Activated CD8-positive, alpha-beta memory T cell treated with anti-CD3 and anti-CD28 coated beads, Interleukin-2, amount 50 U/mL, for 4 hours (primary cell): ENCODE measurements at regions not wholly inside any gene's neighbourhood (a gene's known extent, or its start where the extent isn't known, plus 50 kb on each side); places are given as distances from the start of the nearest gene placed in this dataset.

Source experiments
- DNase-seq: peaks from one replicate; pipeline ENCODE4 v3.0.0-alpha.2; 2020

DNA sequence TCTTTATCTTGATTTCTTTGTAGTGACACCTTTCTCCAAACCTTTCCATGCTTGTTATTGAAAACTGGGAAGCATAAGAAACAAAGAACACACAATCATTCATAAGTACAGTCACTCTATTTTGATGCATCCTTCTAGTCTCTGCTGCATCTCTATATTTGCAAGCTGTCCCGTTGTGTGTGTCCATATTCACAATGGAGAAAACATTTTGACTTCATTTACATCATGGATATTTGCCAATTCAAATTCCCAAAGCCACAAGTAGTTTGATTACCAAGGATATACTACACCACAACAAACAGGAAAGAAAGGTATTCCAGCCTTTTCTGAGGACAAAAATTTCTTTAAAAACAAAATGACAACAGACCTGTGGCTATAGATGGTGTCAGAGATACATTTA, 673.8 kb downstream of the STIM2 start:
- DNase-seq: no peak

DNA sequence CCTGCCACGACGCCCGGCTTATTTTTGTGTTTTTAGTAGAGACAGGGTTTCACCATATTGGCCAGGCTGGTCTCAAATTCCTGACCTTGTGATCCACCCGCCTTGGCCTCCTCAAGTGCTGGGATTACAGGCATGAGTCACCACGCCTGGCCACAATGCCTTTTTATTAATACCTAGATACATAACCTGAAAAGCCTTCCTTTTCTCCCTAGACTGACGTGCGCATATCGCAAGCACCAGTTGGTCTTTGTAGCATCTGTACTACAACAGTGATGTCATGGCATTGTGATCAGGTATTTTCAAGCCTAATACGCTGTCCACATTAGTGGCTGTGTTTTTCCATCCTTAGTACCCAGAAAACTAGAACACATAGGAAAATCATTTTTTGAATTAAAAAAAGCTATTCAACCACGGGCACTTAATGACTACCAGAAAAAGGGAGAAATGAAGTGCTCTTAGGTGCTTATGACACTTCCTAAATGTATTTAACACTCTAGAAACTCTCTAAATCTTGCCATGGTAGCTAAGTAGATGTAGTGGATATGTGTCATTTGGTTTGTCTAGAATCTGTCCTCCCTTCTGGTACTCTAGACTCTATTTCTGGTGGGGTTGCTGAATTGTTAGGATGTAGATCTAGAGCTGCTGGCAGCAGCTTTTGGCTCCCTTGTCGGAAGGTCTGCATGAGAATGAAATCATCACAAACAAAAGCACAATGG, 707.8 kb downstream of the STIM2 start:
- DNase-seq: no peak

DNA sequence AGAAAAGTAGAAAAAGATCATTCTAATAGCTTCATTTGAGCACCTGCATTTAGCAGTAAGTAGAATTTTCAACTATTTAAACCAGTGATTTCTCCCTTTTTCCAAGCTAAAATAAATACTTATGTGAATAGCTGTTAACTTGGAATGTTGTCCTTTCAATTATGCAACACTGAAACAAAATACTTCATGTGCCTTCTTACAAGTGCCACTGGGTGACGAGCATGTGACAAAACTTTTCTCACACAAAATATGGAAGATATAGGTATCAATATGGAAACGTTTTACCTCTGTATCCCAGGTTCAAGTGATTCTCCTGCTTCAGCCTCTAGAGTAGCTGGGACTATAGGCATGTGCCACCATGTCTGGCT, 708.3 kb downstream of the STIM2 start:
- no peak for DNase-seq

GRCh38 chr4:27574743-27575142, 714.1 kb downstream of the STIM2 start:
- no peak for DNase-seq

DNA sequence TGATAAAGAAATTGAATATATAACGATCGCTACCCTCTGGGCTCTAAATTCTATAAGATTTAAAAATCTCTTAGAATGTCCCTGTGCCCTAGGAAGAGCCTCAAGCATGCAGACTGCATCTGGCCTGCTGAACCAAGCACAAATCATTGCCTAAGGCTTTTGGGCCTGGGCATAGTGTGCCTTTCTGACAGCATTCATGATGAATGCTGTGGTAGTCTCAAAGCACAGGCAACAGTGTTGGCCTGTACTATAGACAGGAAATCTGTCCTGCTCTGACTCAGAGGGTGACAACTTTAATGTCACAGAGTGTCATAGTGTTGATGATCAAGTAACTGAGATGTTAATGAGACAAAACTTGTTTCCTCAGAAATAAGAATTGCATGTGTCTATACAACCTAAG, 717.3 kb downstream of the STIM2 start:
- no peak for DNase-seq

DNA sequence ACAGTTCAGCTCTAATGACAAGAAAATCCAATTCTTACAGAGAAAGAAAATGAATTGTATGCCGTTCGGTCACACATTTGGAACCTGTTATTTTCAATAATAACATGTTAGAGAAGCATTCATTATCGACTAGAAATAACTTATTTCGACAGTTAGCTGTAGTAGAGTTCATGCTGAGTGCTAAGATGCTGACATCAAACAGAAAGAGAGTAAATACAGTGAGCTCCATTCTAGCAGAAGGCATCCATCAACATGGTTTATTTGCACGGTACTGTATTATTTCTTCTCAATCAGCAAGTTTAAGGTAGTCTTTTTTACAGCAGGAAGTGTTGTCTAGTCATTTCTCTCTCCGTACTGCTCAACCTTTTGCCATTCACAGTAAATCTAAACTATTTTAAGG, 732.1 kb downstream of the STIM2 start:
- DNase-seq: no peak

DNA sequence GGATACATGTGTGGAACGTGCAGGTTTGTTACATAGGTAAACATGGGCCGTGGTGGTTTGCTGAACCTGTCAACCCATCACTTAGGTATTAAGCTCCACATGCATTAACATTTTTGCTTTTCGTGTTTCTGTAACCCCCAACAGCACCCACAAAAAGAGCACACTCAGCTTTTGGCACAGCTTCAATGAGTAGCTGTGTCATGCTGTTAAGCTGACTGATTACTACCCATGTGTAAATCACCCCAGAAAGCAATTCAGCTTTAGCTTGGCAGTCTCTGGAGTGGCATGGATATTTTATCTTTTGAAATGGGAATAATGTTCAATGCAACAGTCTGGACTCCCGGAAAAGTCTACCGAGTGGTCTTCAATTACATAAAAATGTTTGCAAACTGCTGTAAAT, 734.3 kb downstream of the STIM2 start:
- DNase-seq: no peak

GRCh38 chr4:27595571-27596360, 735.1 kb downstream of the STIM2 start:
- DNase-seq: no peak

DNA sequence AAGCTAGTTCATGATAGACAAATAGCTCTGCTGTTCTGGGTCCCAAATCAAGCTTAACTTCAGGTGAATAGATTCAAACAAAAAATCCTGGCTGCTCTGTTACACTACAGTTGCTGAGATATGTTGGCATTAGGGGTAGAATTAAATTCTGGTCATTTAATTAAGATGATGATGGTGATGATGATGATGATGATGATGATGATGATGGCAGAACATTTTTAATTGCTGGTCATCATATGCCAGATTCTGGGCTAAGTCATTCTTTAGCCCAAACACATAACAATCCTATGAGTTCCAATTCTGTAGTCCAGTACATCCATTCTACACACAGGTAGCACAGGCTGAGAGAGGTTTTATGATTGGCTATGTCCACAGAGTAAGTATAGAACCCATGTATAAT, 741.5 kb downstream of the STIM2 start:
- no peak for DNase-seq

DNA sequence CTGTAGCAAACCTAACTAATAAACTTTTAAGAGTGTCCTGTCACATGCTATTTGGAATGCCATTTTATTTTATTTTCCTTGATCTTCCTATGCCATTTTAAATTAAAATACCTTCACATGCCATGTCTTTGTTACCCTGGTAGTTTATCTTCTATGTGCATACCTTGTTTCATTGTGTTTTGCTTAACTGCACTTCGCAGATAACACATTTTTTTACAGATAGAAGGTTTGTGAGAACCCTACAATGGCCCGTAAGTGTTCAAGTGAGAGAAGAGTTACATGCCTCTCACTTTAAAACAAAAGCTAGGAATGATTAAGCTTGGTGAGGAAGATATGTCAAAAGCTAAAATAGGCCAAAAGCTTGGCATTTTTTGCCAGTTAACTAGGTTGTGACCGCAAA, 744.1 kb downstream of the STIM2 start:
- no peak for DNase-seq

DNA sequence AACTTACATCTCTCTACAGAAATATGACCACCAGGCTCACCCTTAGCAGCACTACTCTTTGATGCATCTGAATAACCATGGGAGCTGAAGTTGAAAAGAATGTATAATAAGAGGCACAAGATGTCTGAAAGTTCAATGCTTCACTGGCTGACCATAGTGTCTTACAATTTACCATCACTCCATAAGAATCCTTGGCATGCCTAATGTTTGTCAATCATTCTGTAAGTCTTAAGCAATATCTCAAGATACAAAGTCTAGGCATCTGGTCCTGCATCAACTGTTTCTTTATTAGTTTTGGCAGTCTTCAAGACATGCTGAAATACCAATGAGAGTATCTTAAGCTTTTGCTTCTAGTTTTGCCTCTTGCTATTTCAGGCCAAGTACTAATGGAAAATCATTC, 755.5 kb downstream of the STIM2 start:
- DNase-seq: no peak

DNA sequence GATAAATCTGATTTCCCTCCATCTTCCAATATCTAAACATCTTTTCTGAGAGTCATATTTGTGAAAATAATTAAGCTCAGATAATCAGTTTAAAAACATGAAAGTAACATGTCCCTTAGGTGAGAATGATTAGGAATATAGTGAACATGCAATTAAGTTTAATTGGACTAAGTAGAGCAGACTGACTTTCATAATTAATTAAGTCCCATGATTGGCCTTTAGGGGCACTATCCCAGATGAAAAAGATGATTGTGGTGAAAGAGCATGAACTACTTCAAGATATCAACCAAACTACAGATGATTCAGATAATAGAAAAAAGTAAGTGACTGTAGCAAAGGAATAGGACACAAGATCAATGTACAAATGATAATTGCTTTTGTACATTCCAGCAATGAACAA, 758.8 kb downstream of the STIM2 start:
- DNase-seq: no peak

GRCh38 chr4:27620886-27621285, 760.2 kb downstream of the STIM2 start:
- DNase-seq: no peak

DNA sequence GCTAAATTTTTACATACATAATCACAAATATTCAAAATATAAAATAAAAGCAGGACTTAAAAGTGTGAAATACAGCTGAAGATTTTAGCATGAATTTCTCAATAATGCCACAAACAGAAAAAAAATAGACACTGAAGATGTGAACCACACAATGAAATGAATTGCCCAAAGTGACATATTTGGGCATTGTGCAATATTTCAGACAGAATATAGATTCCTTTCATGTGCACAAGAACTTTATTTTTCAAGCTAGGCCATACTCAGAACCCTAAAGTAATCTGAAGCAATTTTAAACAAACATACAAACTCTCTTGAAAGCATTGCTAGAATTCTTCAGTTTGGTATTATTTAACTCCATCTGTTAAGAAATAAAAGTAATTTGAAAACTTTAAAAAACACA, 764.1 kb downstream of the STIM2 start:
- no peak for DNase-seq

- no peak for DNase-seq
Measured at GRCh38 chr4:27628609-27629008, 768.0 kb downstream of the STIM2 start.

GRCh38 chr4:27629532-27630225, 769.0 kb downstream of the STIM2 start:
- no peak for DNase-seq

GRCh38 chr4:27635936-27636913, 775.6 kb downstream of the STIM2 start:
- DNase-seq: no peak

DNA sequence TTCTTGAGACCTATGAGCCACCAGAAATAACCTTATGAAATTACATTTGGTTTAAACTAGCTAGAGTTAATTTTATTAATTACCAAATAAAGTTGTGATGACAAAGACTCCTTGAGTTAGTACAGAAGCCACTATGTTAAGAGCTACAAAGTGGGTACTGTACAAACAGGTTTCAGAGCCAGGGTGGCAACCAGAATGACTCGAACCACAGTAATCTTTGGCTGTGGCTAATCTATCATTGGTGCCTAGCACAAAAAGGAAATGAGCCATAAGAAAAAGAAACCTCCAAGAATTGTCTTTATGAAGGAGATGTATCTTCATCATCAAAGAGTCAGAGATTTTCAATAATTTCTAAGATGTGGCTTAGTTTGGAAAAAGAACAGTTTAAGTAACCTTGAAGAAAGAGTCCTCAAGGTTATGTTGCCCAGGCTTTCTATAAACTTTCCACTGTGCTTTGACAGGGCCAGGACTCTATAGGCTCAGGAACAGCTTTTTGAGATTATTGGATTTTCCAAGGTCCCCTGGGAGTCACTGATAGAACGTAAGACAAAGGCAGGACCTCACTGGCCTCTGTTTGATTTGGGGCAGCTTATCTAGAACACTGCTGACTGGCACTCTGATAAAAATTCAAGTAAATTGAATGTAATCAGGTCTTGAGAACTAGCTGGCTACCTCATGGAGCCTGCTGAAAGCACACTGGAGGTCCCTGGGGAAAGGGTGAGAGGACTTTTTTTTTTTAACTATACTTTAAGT, 777.7 kb downstream of the STIM2 start:
- DNase-seq: no peak

- DNase-seq: no peak
Measured at GRCh38 chr4:27643101-27643500, 782.5 kb downstream of the STIM2 start.

DNA sequence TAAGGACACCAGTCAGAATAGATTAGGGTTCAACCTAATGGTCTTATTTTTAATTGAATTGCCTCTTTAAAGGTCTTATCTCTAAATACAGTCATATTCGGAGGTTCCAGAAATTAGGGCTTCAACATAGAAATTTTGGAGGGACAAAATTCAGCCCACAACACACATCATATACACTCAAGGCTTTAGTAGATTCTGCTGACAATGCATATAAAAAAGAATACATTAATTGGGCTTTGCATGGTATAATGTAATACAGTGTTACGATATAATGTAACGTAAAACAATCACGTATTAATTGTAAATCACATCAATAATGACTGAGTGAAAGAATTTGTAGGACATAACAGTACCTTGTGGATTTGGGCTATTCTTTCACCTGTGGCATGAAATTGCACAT, 787.8 kb downstream of the STIM2 start:
- DNase-seq: no peak

DNA sequence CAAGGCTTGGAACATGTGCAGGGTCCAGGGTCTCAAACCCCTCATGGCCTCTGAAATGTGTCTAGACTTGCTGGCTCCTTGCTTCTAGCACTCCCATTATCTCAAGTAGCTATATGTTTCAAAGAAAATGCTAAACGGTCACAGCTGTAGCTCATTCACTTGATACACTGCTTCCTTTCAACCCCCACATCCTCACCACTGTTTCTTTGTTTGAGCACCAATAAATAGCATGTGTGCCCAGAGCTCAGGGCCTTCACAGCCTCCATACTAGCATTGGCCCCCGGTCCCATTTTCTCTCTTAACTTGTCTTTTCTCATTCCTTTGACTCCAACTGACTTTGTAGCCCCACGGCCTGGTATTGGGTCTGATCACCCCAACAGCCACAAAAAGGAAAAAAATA, 801.8 kb downstream of the STIM2 start:
- DNase-seq: no peak

- no peak for DNase-seq
Measured at GRCh38 chr4:27666943-27667342, 806.3 kb downstream of the STIM2 start.
